Sigmoid colon (tissue), 4 donors: ENCODE measurements at regions not wholly inside any gene's neighbourhood (a gene's known extent, or its start where the extent isn't known, plus 50 kb on each side); places are given as distances from the start of the nearest gene placed in this dataset.

ENCODE experiments used
- CTCF ChIP-seq, 4 experiments: fragments of 450-650 bp in 3 of 4; fragments of 200-600 bp in 1 of 4; IDR thresholded peaks; one replicate each; pipeline ENCODE4 v1.5.1; 2016 to 2019; ENCODE audit warnings: antibody characterized with exemption in 4 of 4, mild to moderate bottlenecking in 3 of 4, moderate library complexity in 2 of 4
- EP300 ChIP-seq, 4 donors: sonication (generic); formaldehyde crosslinking; IDR thresholded peaks; one replicate each; pipeline ENCODE4 v1.6.1; 2017; ENCODE audit warnings: antibody characterized with exemption in 4 of 4
- POLR2A ChIP-seq, 2 donors: fragments of 450-650 bp; IDR thresholded peaks; one replicate each; pipeline ENCODE4 v1.6.1; 2016; ENCODE audit warnings: antibody characterized with exemption in 2 of 2, mild to moderate bottlenecking in 2 of 2, moderate library complexity in 2 of 2

- TF ChIP-seq CTCF (IDR thresholded peaks at IDR 0.05) (no peak), POLR2A (IDR thresholded peaks at IDR 0.05) (no peak), EP300 (IDR thresholded peaks at IDR 0.05) (no peak)
Observed at GRCh38 chr2:34652636-34653035, 1053.5 kb upstream of the FAM98A start.
